Lung microvascular endothelial cell (primary cell): ENCODE measurements at regions not wholly inside any gene's neighbourhood (a gene's known extent, or its start where the extent isn't known, plus 50 kb on each side); places are given as distances from the start of the nearest gene placed in this dataset.

ENCODE experiments used
- DNase-seq, 2 donors: peaks; one replicate each; pipeline versions ENCODE4 v3.0.0 to v3.0.0-alpha.2; 2010; ENCODE audit warnings: low read depth in 2 of 2

DNA sequence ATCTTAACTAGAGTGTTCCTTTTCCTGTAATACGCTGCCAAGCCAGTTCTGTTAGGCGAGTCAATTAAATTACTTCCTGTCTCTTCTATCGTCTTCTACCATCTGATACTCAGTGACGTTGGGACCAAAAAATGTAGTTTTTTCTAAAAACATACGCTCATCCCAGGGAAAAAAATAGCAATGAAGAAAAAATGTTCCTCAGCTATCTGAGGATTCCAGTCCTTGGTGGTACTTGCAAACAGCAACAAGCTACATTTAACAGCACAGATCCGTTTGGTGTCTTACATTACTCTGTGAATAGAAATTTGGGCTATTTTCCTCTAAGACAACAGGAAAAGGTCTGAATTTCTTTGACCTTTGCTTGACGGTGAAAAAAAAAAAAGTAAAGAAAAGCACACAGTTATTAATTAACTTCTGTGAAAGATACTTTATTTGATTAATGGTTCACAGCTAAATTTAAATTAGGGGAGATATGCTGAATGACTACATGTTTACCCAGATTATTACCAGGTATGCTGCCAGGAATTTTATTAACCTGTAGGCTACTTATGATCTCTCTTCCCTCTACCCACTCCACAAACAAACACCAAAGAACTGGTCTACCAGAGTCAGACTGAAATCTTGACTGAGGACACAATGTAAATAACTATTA lies 254.4 kb upstream of the ZPLD1 start:
- DNase-seq, result peak; percentile 81 to 94

GRCh38 chr3:102181175-102181920 lies 253.5 kb upstream of the ZPLD1 start:
- peak; percentile 72 to 89 for DNase-seq

- peak in 1 of 2 donors; percentile 39 for DNase-seq
Observed at GRCh38 chr3:102182162-102182561, 252.7 kb upstream of the ZPLD1 start.

DNA sequence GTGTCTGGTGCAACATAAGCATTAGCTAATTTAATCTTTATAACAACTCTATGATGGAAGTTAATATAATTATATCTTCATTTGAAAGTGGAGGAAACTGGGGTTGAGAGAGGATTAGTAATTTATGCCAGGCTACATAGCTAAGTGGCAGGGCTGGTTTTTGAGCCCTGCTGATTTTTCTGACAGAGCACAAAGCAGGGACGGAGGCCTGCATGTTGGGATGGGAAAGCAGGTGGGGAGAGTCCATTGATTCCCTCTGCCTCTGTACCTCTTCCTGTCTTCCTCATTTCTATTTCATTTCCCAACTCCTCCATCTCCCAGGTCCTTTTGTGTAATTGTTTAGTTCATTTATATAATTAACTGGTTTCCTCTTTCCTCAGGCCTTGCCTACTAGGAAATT lies 251.6 kb upstream of the ZPLD1 start:
- DNase-seq, result no peak

DNA sequence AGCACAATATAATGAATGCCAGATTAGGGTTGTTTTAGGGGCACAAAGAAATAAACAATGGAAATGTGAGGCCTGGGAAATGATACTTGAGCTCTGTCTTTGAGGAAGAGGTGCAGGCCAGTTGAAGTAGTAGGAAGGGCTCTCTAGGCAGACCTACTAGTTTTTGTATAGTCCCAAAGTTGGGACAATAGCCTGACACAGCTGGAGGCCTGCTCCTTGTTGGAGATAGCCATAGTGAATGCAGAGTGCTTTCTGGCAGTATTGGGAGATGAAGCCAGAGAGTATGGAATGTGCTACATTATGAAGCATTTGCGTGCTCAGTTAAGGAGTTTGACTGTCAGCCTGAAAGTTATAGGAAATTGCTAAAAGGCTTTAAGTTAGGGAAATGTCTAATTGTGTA lies 251.2 kb upstream of the ZPLD1 start:
- no peak for DNase-seq

DNA sequence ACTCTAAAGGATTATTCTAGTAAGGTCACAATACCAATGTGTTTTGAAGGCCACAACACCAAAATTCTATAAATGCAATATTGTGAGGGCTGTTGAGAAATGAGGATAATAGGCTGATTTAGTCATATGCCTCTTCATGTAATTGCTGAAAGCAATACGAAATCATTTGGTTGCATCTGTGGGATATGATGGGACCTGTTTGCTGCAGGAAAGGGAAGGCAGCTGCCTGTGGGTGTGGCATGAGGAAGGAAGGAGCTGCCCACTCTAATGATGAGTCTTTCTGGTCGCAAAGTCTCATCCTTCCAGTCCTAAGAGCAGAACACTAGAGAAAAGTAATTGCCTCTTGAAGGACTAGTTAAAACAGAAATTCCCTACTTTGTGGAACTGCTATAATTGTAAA lies 245.3 kb upstream of the ZPLD1 start:
- no peak for DNase-seq

- DNase-seq, result peak in 1 of 2 donors; percentile 31
Observed at GRCh38 chr3:102189956-102190723, 244.7 kb upstream of the ZPLD1 start.

DNA sequence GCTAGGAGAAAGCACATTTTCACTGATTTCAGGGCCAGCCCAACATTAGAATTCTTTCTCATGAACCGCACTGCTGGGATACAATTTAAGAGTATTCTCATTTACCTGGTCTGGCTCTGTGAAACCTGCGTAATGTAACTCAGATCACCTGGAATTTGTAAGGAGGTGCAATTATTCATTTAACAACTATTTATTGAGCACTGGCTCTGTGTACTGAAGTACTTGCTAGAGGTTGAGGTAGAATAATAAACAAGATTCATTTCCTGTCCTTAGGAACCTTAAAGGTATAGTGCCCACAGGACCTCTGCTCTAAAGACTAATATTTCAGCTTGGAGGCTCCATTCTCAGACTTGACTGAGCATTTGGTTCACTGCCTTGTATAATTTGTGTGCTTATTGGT lies 242.2 kb upstream of the ZPLD1 start:
- DNase-seq, result no peak

DNA sequence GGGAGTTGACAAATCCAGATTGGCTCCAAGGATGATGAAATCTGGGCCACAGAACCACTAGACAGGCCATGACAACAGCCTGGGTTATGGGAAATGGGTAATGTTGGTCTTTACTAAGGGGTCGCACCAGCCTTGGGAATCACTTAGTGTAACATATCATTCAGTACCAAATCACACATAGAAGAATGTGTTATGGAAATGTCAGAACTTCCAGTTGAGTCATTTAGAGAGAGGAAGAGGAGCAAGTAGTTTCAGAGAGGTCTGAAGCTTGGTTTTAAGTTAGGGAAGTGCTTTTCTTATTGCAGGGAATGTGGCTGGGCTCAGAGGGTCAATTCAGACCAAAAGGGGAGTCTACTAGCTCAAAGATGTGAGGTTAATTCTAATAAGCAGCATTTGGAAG lies 241.6 kb upstream of the ZPLD1 start:
- DNase-seq, result no peak

DNA sequence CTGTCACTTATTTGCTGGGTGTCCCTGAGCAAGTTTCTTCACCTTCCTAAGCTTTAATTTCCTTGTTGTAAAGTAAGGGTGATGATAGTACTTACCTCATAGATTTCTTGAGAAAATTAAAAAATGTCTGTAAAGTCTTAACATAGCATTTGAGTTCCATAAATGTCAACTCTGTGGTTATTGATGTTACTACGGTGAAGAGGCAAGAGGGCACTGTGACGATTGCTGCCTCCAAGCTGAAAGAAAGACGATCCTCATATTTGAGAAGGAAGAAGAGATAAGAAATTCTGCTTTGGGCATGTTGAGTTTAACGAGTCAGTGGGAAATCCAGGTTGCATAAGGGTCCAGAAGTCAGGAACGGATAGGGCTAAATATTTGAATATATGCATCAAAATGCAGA lies 240.8 kb upstream of the ZPLD1 start:
- no peak for DNase-seq

GRCh38 chr3:102194760-102195159 lies 240.1 kb upstream of the ZPLD1 start:
- DNase-seq, result no peak

- DNase-seq, result peak; percentile 43 to 78
Observed at GRCh38 chr3:102195198-102195948, 239.4 kb upstream of the ZPLD1 start.

DNA sequence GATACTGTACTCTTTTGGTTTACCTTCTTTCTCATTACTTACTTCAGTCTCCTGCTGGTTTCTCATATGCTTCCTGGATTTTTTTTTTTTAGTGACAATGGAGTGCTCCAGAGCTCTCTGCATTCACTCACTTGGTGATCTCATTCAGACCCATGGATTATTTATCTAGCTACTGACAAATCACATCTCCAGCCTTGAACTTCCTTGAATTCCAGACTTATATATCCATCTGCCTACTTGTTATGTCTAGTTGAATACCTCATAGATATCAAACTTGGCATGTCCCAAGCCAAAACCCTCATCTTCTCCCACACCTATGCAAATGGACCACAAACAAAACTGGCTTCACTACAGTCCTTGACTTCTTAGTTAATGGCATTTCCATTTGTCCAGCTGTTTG lies 234.7 kb upstream of the ZPLD1 start:
- peak in 1 of 2 donors; percentile 57 for DNase-seq

- no peak for DNase-seq
Observed at GRCh38 chr3:102200560-102200959, 234.3 kb upstream of the ZPLD1 start.

DNA sequence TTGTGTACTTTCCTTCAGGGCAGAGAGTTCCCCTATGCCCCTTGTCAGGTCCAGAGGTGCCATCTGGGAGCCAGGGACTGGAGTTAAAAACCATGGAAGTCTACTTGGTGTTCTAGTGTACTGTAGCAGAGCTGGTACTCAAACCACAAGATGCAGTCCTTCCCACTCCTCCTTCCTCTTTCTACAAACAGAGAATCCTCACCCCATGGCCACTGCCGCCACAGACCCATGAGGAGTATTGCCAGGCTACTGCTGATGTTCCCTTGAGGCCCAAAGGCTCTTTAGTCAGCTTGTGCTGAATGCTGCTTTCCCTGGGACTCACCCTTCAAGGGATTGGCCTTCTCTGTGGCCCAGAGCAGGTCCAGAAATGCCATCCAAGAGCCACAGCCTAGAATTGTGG lies 229.2 kb upstream of the ZPLD1 start:
- DNase-seq, result no peak

DNA sequence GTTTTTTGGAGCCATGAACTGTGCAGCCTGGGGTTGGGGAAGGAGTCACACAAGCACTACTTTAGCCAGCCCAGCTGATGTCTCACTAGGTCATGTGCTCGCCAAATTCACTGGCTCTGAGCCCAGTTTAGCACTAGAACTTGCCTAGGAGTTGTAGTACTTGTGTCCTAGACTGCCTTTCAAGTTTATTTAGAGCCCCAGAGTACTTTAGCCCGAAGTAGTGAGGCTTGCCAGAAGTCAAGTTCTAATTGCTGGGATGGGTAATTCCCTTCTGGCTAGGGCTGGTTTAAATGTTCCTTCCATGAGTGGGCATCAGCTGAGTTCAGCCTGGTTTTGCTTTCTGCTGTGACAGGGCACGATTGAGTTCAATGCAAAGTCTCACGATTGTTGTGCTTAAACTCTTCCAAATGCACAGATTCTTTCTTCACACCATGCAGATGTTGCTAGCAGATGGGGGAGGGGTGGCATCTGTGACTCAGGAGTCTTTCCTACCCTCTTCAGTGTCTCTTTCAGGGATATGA lies 228.2 kb upstream of the ZPLD1 start:
- DNase-seq, result peak; percentile 32 to 63

GRCh38 chr3:102207151-102207571 lies 227.7 kb upstream of the ZPLD1 start:
- DNase-seq, result no peak

DNA sequence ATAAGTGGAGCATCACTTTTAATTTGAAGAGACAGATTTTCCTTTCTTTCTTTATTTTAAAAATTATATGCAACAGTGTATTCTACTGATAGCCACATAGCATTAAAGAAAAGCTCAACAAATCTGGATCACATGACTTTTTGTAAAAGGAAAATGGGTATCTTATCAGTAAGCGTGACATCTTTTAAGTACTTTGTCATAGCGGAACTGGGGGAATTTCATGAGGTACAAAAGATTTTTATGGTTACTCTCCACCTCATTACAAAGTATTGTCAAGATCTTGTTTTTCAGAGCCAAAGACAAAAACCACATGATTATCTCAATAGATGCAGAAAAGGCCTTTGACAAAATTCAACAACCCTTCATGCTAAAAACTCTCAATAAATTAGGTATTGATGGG lies 219.6 kb upstream of the ZPLD1 start:
- DNase-seq, result no peak

DNA sequence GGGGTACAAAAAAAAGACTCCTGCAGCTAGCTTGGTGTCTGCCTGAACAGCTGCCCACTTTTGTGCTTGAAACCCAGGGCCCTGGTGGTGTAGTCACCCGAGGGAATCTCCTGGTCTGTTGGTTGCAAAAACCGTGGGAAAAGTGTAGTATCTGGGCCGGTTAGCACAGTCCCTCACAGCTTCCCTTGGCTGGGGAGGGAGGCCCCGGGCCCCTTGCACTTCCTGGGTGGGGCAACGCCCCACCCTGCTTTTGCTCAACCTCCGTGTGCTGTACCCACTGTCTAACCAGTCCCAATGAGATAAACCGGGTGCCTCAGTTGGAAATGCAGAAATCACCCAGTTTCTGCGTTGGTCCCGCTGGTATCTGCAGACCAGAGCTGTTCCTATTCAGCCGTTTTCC lies 211.7 kb upstream of the ZPLD1 start:
- DNase-seq, result no peak

DNA sequence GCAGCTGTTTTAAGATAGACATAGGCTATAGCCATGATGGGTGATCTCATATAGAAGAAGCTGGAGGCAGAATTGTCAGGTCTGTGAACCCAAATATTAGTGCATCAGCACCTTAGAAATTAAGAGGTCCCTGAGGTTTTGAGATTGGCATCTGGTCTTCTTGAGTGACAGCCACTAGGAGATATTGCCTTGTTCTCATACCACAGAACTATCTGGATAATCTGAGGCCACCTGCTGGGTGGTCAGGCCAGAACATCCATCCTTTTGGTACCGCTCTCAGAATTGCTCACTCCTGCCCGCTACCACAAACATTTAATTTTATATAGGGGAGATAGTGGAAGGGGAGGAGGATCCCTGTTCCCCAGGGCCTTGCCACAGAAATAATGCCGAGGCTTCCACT lies 210.6 kb upstream of the ZPLD1 start:
- peak; percentile 68 to 77 for DNase-seq

GRCh38 chr3:102225005-102225404 lies 209.8 kb upstream of the ZPLD1 start:
- DNase-seq, result no peak
